Fibroblast of peridontal ligament (primary cell): ENCODE measurements at regions not wholly inside any gene's neighbourhood (a gene's known extent, or its start where the extent isn't known, plus 50 kb on each side); places are given as distances from the start of the nearest gene placed in this dataset.

Experiments used
- DNase-seq: peaks from one replicate; pipeline ENCODE4 v3.0.0-alpha.2; 2010; ENCODE audit errors: extremely low read depth

DNA sequence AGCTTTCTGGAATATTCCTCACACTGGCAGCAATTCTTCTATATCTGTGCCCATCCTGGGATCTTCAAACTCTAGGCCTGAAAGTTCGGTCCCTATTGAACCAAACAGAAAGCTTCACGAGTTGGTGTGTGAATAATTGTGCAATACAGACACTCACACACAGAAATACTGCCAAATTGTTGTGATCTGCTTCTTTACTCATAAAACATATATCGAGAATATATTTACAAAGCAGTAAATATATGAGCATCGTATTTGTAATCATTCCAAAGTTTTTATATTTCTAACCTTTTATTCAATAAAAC is 56.6 kb upstream of the BEX4 start:
- DNase-seq, result no peak

DNA sequence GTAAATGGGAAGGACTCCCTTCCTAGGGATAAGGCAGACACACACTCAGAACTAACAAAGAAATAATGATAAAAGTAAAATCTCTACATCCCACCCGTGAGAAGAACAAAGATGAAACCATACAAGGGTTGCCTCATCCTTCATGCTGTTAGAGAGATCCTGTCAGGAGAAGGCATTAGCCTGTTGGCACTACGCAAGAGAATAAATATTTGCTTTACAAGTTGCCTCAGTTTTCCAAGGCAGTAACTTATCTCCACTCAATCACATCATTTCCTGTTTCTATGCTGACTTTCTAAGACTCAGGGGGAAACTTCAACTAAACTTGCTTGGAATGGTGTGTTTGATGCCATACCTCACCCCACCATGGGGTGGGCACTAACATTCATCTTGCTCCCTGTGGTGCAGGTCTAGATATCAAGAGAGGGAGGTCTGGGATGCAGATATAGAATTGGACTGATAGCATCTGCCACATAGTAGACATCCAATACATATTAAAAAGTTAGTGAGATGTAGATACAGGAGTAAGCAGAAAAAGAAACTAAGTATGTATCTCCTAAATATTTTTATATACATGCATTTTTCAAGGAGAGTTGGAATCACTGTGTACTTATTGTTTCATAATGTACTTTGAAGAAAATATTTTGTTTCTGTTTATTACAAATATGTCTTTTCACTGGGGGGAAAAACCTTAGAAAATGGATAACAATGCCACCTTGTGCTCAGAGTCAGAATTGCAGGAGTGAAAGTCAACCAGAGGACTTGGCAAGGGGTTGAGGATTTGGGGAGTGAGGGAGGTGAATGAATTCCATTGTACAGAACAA is 57.2 kb upstream of the BEX4 start:
- DNase-seq, result peak; percentile 71

DNA sequence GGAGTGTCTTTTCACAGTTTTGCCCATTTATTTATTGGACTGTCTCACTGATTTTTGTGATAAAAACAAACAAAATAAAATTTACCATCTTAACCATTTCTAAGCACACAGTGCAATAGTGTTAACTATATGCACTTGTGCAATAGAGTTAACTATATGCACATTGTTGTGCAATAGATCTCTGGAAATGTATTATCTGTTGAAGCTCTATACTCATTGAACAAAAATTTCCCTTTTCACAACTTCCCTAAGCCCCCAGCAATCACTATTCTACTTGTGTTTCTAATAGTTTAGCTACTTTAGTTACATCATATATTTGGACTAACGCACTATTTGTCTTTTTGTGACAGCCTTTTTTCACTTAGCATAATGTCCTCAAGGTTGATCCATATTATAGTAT is 59.7 kb upstream of the BEX4 start:
- DNase-seq, result peak; percentile 20

DNA sequence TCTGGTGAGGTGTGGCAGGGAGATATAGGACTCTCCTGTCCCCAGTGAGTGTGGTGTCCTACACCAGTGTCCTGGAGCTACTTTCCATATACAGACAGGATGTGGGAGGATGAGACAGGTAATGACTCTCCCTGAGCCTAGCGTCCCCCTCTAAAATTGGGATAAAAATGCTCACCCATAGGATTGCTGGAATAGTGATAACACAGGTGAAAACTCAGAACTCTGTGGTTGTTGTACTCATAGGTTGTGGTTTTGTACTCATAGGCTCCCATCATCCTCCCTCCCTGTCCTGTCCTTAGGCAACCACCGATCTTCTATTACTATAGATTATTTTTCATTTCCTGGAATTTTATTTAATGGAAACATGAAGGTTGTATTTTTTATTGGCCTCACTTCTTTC is 60.7 kb upstream of the NXF3 start:
- DNase-seq, result no peak

DNA sequence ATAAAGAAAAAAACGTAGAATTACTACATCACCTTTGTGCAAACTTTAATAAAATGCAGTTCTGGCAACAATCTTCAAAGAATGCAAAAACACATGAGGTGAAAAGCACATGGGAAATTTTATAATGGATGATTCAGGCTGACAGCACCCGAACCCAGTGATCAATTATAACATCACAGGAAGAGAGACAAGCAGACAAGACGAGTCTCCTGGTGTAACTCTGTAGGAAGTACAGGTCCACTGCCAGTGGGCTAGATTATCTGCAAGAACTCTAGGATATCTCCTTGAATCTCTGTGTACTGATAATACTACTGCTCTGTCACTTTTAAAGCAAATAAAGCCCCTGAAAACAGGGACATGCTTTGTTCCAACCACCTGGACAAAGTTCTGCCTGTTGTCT is 58.9 kb upstream of the NXF3 start:
- no peak for DNase-seq

DNA sequence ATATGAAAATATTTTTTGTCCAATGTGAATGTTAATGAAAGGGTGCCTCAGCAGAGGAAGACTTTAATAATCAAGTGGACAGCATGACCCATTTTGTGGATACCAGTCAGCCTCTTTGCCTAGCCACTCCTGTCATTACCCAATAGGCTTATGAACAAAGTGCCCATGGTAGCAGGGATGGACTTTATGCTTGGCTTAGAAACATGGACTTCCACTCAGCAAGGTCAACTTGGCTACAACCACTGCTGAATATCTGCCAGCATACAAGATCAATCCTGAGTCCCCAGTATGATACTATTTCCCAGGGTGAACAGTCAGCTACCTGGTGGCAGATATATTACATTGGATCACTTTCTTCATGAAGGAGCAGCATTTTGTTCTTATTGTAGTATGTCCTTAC is 56.7 kb upstream of the NXF3 start:
- no peak for DNase-seq

DNA sequence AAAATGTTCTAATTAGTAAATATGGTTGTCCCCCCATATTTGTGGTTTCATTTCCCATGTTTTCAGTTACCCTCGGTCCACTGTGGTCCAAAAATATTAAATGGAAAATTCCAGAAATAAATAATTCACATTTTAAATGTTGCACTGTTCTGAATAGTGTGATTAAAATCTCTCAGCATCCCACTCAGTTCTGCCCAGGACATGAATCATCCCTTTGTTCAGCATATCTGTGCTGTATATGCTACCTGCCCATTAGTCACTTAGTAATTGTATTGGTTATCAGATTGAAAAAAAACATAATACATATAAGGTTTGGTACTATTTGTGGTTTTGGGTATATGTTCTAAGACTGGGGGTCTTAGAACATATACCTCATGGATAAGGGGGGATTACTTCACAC is 55.1 kb upstream of the NXF3 start:
- no peak for DNase-seq
